ENCODE measurements at regions not wholly inside any gene's neighbourhood (a gene's known extent, or its start where the extent isn't known, plus 50 kb on each side); places are given as distances from the start of the nearest gene placed in this dataset.

GRCh38 chr18:39190508-39190907, 1624.9 kb upstream of the CELF4 start:
- no peak for ATAC-seq (ENCODE audit: low FRiP score in 2 of 2)
- WGBS, 2 donors, result 83 to 90% methylated on average over 2 to 3 of the region's 3 CpGs
- no peak for TF ChIP-seq POLR2AphosphoS5 (IDR thresholded peaks at IDR 0.05)
- TF ChIP-seq POLR2A (IDR thresholded peaks at IDR 0.05), result no peak
- no peak for TF ChIP-seq EP300 (IDR thresholded peaks at IDR 0.05)
- TF ChIP-seq CTCF (IDR thresholded peaks at IDR 0.05), result no peak

DNA sequence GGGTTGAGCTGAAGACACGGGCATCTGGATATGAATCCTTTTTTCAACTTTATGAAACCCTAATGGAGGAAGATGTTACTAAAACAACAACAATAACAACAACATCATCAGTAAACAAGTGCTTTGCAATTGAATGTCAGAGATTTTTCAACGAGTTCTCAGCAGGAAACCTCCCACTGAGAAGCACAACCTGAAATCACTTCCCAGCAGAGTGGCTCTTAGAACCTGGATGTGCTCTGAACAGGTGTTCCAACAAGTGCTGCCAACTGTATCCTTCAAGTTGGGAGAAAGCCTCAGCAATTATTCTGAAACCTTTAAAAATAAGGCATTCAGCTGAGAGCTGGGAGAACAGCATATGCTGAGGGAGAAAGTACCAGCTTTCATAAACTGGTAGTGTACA, 1622.7 kb upstream of the CELF4 start:
- 60 to 67% methylated on average over 2 of the region's 2 CpGs for WGBS, 2 donors
- Histone ChIP-seq H3K9me3 (no peaks in the 10 kb centered on the region), H3K4me1 (no peaks in the 10 kb centered on the region), H3K27ac (no peak overlapping the region), H3K27me3 (no peaks in the 10 kb centered on the region), H3K36me3 (no peaks in the 10 kb centered on the region), H3K4me3 (no peak overlapping the region)
- TF ChIP-seq POLR2A (IDR thresholded peaks at IDR 0.05) (no peak), EP300 (IDR thresholded peaks at IDR 0.05) (no peak), CTCF (IDR thresholded peaks at IDR 0.05) (no peak), POLR2AphosphoS5 (IDR thresholded peaks at IDR 0.05) (no peak)
- no peak for DNase-seq
- ATAC-seq (ENCODE audit: low FRiP score in 2 of 2), result no peak

More at GRCh38 chr18:39190508-39190907, 1624.9 kb upstream of the CELF4 start:
- Histone ChIP-seq H3K9me3 (no peaks in the 10 kb centered on the region), H3K36me3 (no peaks in the 10 kb centered on the region), H3K4me3 (no peak overlapping the region), H3K27ac (no peak overlapping the region), H3K4me1 (no peaks in the 10 kb centered on the region), H3K27me3 (no peaks in the 10 kb centered on the region)
- no peak for DNase-seq

- no peaks in the 10 kb centered on the region for H3K9me3 ChIP-seq
- H3K4me3 ChIP-seq, result no peak overlapping the region
- ATAC-seq (ENCODE audit: low FRiP score in 2 of 2) (no peak), DNase-seq (no peak)
- H3K27ac ChIP-seq, result no peak overlapping the region
- no peaks in the 10 kb centered on the region for H3K4me1 ChIP-seq
- TF ChIP-seq EP300 (IDR thresholded peaks at IDR 0.05) (no peak), POLR2AphosphoS5 (IDR thresholded peaks at IDR 0.05) (no peak)
- WGBS, 2 donors, result 91 to 99% methylated on average over 2 of the region's 2 CpGs
- H3K36me3 ChIP-seq, result no peaks in the 10 kb centered on the region
- H3K27me3 ChIP-seq, result no peaks in the 10 kb centered on the region
Observed at GRCh38 chr18:39186008-39186407, 1620.4 kb upstream of the CELF4 start.

- Histone ChIP-seq H3K27ac (no peak overlapping the region), H3K4me1 (no peaks in the 10 kb centered on the region), H3K4me3 (no peak overlapping the region), H3K36me3 (no peaks in the 10 kb centered on the region), H3K9me3 (no peaks in the 10 kb centered on the region), H3K27me3 (no peaks in the 10 kb centered on the region)
- ATAC-seq (ENCODE audit: low FRiP score in 2 of 2) (no peak), DNase-seq (no peak)
- TF ChIP-seq EP300 (IDR thresholded peaks at IDR 0.05) (no peak), POLR2AphosphoS5 (IDR thresholded peaks at IDR 0.05) (no peak), POLR2A (IDR thresholded peaks at IDR 0.05) (no peak), CTCF (IDR thresholded peaks at IDR 0.05) (no peak)
- 81 to 94% methylated on average over 5 of the region's 5 CpGs for WGBS, 2 donors
Observed at GRCh38 chr18:39184176-39184575, 1618.6 kb upstream of the CELF4 start.

GRCh38 chr18:39178166-39178565, 1612.6 kb upstream of the CELF4 start:
- no peak overlapping the region for H3K27ac ChIP-seq
- no peaks in the 10 kb centered on the region for H3K9me3 ChIP-seq
- ATAC-seq (ENCODE audit: low FRiP score in 2 of 2) (no peak), DNase-seq (no peak)
- no peaks in the 10 kb centered on the region for H3K4me1 ChIP-seq
- no peaks in the 10 kb centered on the region for H3K27me3 ChIP-seq
- H3K4me3 ChIP-seq, result no peak overlapping the region
- 75 to 78% methylated on average over 2 of the region's 2 CpGs for WGBS, 2 donors
- H3K36me3 ChIP-seq, result no peaks in the 10 kb centered on the region
- TF ChIP-seq POLR2A (IDR thresholded peaks at IDR 0.05), result no peak
- no peak for TF ChIP-seq EP300 (IDR thresholded peaks at IDR 0.05)
- TF ChIP-seq CTCF (IDR thresholded peaks at IDR 0.05), result no peak
